CD1c-positive myeloid dendritic cell (primary cell): ENCODE measurements at regions not wholly inside any gene's neighbourhood (a gene's known extent, or its start where the extent isn't known, plus 50 kb on each side); places are given as distances from the start of the nearest gene placed in this dataset.
"Not testable (repeated sequence)": the region's sequence is repeated elsewhere in the genome, so short reads cannot be mapped to it uniquely, and the experiment has no call there.

Experiments used
- DNase-seq: peaks from one replicate; pipeline ENCODE4 v3.0.0-alpha.2; 2016; ENCODE audit errors: extremely low spot score

GRCh38 chr2:155033652-155034051, 335.2 kb downstream of the KCNJ3 start:
- DNase-seq = no peak

- DNase-seq = no peak
These were observed 331.8 kb downstream of the KCNJ3 start for GRCh38 chr2:155030296-155030695.

DNA sequence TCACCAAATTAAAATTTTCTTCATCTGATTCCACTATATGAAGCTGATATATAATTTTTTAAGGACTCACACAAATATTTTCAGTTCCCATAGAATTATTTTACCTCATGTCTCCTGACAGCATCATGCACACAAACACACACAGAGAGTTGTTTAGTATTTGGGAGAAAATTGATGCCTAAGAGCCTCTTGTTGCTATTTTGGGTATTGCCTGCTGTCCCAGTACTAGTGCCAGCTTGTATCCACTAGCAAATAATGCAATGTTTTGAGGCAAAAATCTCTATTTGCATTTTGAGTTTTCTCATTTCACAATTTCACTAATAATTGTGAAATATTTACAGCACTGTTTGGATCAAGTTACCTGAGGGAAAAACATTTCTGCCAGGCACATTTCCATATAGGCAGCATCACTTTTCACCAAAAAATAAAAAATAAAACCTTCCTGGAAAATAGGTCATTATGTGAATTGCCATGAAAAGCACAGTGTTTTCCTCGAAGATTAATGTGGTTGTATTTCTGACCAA, 328.2 kb downstream of the KCNJ3 start:
- no peak for DNase-seq

GRCh38 chr2:155023674-155024073, 325.2 kb downstream of the KCNJ3 start:
- DNase-seq = no peak

GRCh38 chr2:155022531-155022930, 324.0 kb downstream of the KCNJ3 start:
- DNase-seq = no peak

DNA sequence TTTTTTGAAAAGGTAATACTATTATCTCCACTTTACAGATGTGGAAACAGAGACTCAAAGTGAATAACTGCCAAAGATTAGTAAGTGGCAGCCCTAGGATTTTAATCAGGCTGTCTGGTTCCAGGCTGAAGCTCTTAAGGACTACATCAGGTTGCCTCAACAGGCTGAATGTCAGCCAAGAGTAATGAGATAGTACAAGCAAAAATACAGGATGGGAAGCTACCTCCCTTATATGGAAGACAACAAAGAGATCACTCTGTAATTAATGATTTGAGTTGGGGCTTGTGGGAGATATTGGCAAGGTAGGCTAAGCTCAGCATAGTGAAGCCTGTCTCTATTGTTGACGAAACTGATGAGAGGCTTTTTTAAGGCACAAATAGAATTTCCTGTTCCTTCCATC, 323.1 kb downstream of the KCNJ3 start:
- DNase-seq = no peak

DNA sequence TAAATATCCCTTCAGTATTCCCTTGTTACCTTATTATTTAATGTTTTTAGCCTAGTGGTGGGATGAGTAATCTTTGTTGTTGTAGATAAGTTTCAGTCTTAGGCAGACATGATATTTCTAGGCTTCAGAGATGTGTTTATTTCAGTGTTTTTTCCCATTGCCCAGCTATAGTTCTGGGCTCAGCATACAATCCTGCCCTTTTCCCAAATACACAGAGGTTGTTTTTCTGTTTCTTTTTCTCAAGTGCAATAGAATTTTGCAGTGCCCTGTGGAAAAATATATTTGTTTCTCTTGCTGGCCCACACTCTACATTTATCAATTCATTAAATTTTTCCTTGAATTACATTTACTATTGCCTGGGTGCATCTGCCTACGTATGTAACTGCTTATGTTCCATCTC, 321.8 kb downstream of the KCNJ3 start:
- DNase-seq = no peak

DNA sequence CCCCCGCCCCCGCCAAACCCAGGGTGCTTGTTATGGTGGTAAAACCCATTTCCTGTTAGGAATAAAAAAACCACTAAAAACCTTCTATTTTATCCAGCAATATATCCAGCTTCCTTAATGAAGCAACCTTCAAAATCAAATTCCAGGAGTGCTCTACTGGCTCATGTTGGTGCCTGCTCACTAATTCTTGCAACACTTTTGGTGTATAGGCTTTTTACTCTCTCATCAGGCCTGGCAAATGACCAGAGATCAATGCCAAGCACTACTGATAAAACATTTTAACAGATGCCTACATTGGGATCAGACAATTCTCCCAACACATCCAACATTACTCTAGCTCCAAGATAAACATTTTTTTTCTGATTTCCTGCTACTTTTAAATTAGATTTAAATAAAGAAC, 312.4 kb downstream of the KCNJ3 start:
- DNase-seq = no peak

GRCh38 chr2:154995361-154995760, 296.9 kb downstream of the KCNJ3 start:
- no peak for DNase-seq

DNA sequence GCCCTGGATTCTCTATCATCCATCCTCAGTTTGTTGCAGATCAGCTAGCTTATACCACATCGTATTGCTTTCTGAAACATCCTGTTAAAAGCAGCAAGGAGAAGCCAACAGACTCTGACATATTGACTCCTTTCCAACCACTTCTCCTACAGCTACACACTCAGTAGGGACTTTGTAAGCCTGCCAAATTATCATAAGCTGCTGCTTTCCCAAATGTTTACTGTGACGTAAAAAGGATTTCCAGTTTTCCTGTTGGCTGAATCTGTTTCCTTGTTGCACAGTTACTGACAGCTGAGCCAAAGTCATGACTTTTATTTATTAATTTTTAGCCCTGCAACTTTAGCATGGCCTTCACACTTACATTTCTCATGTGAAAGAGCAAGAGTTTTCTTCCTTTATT, 294.3 kb downstream of the KCNJ3 start:
- no peak for DNase-seq

GRCh38 chr2:154978710-154979109, 280.2 kb downstream of the KCNJ3 start:
- no peak for DNase-seq

DNA sequence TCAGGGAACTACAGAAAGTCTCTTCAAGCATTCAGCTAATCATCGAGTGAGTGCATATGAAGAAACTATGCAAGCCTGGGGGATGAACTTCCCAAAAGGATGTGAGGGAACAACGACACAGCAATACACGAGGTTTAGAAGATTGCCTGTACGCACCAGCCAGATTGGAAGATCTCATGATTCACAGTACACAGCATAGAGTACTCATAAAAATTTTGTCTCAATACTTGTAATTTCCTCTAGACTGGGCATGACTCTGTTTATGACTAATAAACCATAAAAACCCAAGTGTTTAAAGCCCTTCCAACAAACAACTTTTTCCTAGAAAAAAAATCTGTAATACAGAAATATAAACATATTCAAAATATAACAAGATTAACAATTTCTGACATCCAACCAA, 279.7 kb downstream of the KCNJ3 start:
- DNase-seq = no peak

GRCh38 chr2:154974041-154974440, 275.5 kb downstream of the KCNJ3 start:
- no peak for DNase-seq

GRCh38 chr2:154963511-154963910, 265.0 kb downstream of the KCNJ3 start:
- DNase-seq = no peak

DNA sequence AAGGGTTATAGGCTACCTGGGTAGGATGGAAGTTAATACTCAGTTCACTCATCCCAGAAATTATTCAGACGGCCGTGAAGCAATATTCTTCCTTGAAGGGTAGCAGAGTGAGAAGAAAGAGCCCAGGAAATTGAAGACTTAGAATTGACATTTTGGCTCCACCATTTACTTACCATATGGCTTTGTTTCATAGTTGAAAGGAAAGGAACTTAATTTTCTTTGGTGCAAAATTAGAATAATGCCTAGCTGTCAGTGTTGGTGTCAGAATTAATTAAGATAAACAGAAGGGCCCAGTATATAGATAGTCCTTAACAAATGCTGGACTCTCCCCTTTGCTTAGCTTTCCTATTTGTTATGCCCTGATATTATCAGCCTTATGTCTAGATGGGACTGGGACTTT, 263.2 kb downstream of the KCNJ3 start:
- DNase-seq = no peak

GRCh38 chr2:154960802-154961583, 262.5 kb downstream of the KCNJ3 start:
- DNase-seq = no peak

DNA sequence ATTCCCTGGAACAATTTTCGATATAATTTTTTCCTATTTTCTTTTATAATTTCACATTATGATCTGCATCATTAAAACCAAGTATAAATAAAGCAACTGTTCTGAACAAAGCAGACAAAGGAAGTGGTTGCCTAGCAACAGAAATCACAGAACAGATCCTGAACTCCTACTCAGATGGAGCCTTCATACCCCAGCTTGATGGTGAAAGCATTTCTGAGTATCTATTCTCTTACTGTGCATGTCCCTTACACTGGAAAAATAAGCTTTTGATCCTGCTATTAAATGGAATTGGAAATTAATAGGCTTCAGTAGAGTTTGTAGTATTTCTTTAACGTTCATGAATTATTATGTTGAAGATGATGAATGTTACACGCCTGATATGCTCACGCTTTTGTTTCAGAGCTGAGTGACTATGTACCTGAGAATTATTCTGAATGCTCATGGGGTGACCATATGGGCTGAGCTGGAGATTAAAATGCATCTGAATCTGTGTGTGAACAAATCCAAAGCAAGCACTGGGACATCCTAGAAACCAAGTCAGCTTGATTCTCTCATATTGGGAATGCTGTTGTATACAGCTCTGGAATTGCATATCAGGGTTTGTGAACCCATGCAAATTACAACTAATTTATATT, 254.0 kb downstream of the KCNJ3 start:
- no peak for DNase-seq

DNA sequence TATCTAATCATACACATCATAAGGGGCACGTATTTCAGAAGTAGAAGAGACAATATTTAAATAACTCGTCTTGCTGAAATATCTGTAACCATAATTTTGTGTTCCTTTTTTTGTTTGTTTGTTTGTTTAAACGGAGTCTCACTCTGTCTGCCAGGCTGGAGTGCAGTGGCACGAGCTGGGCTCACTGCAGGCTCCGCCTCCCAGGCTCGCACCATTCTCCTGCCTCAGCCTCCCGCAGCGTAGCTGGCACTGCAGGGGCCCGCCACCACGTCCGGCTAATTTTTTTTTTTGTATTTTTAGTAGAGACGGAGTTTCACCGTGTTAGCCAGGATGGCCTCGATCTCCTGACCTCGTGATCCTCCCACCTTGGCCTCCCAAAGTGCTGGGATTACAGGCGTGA, 248.9 kb downstream of the KCNJ3 start:
- DNase-seq = not testable (repeated sequence)

GRCh38 chr2:154945984-154946383, 247.5 kb downstream of the KCNJ3 start:
- no peak for DNase-seq

DNA sequence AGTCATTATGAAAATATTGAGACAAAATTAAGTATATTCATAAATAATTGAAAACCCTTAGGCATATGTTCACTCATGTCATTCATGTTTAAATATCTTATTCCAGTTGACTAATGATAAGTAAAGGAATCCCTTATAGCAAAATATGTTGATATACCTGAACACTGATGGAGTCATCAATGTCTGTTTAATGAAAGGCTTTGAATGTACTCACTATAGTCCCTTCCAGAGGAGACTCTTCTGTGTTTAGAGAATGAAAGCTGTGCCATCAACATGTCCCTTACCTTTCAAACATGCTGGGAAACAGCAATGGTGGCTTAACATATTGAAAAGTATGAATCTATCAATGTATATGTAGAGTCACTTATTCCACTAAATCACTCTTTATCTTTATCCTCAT, 242.9 kb downstream of the KCNJ3 start:
- no peak for DNase-seq

DNA sequence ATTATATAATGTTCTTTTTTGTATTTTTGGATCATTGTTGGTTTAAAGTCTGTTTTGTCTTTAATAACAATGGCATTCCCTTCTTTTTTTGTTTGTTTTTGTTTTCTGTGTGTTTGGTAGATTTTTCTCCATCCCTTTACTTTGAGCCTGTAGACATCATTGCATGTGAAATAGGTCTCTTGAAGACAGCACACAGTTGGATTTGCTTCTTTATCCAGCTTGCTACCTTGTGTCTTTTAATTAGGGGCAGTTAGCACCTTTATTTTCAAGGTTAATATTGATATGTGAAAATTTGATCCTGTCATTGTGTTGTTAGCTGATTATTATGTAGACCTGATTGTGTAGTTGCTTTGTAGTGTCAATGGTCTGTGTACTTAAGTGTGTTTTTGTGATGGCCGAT, 235.7 kb downstream of the KCNJ3 start:
- DNase-seq = no peak

DNA sequence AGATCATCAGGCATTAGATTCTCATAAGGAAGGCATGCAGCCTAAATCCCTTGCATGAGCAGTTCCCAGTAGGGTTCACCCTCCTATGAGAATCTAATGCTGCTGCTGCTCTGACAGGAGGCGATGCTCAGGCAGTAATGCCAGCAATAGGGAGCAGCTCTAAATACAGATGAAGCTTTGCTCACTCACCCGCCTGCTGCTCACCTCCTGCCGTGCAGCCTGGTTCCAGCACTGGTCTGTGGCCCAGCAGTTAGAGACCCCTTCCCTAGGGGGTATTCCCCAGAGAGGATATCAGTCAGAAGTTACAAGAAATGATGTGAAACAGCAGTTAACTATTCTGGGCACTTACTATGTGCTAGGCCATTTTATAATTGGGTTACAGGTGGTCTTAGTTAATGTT, 226.0 kb downstream of the KCNJ3 start:
- no peak for DNase-seq

DNA sequence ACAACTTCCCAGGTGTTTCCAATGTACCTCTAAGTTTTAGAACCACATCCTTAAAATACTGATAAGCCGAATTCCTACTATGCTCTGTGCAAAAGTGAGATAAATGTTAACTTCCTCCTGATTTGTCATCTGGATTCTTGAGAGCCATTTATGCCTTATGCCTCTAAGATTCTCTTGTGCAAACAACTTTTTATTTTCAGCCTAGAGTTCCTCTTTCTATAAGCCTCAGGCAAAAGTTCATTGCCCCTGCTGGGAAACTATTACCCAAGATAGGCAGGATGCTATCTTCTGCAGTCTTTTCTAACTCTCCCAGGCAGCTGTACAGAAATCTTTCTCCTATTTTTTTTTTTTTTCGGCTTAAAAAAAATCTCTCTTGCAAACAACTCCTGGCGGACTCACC, 216.1 kb downstream of the KCNJ3 start:
- peak; percentile 32 for DNase-seq
